HG03196 (cell line): ENCODE measurements at regions not wholly inside any gene's neighbourhood (a gene's known extent, or its start where the extent isn't known, plus 50 kb on each side); places are given as distances from the start of the nearest gene placed in this dataset.

Source experiments
- ATAC-seq: cut with Tn5 transposase; IDR thresholded peaks from one replicate; pipeline ENCODE4 v1.9.1; 2021; ENCODE audit not compliant: unreplicated experiment

DNA sequence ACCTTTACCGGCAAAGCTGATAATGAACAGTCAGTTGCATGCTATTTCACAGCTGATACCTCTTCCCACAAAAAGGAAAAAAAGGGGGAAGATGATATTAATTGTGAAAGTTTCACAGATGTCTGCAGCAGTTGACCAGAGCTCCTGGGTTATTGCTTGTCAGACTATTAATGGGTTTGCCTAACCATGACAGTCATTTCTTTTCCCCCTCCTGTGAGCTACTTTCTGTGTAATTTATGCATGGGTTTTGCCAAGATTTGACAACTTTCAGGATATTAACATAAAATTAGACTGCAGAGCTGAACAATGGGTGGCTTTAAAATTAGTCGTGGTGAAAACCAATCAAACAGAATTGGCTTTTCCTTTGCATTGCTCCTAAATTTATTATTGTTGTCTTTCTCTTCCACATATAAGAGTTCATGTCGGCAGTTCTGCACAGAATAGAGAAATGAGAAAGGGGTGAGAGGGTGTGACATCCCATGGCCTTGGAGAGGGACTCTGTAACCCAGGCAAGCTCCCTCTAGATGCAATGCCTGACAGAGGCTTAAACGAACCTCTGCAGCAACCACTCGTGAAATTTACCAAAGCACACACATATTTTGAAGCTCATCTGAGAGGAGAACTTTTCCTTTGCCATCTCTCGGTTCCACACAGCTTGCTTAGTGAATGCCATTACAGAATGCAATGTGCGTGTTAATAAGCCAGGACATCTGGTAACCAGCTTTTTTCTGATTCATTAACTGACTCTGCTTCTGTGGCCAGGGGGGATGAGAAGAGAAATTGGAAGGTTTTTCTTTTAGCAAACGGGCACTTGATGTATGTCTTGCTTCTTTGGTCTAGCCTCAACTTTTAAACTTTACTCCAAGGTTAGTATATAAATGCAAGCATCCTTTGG lies 82.2 kb upstream of the ITGA4 start:
- peak; percentile 53 for ATAC-seq

GRCh38 chr2:181376442-181376841 lies 80.7 kb upstream of the ITGA4 start:
- no peak for ATAC-seq

DNA sequence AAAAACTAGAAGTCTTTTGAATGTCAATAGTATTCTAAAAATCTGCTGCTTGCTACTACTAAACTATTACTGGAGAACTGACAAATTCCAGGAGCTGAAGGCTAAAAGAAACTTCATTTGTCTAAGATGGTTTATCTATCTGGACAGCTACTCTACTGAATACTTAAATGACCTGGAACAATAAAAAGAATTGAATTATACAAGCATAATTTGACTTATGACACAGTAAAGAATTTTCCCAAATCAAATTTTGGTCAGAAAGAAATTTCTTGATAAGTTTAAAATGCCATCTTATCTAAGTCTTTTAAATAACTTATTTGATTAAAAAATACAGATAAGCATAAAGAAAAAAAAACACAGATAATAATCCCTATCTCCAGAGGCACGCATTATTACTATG lies 80.2 kb upstream of the ITGA4 start:
- ATAC-seq = no peak

GRCh38 chr2:181378491-181378890 lies 78.7 kb upstream of the ITGA4 start:
- ATAC-seq = no peak

GRCh38 chr2:181380581-181380980 lies 76.6 kb upstream of the ITGA4 start:
- ATAC-seq = no peak

DNA sequence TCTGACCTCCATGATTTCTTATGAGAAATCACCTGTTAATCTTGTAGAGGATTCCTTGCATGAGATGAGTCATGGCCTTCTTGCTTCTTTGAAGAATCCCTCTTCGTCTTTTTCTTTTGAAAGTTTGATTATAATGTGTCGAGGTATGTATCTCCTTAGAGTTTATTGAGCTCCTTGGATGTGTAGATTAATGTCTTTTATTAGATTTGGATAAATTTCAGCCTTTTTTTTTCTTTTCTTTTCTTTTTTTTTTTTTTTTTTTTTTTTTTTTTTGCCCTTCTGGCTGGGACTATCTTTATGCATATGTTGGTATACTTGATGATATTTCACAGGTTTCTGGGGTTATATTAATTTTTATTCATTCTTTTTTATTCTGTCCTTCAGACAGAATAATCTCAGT lies 72.3 kb upstream of the ITGA4 start:
- no peak for ATAC-seq

- no peak for ATAC-seq
Observed at GRCh38 chr2:181389524-181389923, 67.7 kb upstream of the ITGA4 start.

DNA sequence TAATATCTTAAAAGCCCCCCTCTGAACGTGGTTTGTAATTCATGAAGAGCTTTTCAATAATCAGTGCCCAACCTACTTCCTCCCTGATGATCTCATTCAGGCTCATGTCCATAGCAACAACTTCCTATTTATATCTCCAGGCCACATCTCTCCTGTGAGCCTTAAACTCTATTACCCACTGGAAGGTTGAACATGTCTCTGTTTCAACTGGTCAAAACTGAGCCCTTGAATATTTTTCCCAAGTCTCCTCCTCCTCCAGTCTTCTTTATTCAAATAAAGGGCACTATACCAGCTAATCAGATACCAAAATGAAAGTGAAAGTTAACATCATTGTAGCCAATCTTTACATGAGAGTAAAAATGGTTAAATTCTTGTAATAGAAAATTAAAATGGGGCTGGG lies 63.7 kb upstream of the ITGA4 start:
- ATAC-seq = no peak

- no peak for ATAC-seq
Observed at GRCh38 chr2:181394741-181395437, 62.3 kb upstream of the ITGA4 start.

DNA sequence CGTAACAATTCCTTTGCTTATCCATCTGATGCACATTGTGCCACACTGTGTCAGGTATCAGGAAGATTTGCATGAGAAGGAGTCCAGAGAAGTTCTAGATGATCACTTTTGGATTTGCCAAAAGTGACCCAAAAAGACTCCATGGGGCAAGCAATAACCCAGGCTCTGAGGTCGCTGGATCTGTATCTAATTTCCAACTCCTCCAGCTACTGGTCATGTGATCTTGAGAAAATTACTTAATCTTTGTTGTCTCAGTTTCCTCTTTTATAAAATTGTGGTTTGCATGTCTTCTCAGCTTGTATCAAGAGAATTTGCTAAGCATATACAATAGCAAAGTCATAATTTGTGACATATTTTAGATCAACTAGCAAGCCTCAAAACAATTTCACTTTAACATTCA lies 61.3 kb upstream of the ITGA4 start:
- ATAC-seq = no peak

- no peak for ATAC-seq
Observed at GRCh38 chr2:181396256-181397123, 60.7 kb upstream of the ITGA4 start.

DNA sequence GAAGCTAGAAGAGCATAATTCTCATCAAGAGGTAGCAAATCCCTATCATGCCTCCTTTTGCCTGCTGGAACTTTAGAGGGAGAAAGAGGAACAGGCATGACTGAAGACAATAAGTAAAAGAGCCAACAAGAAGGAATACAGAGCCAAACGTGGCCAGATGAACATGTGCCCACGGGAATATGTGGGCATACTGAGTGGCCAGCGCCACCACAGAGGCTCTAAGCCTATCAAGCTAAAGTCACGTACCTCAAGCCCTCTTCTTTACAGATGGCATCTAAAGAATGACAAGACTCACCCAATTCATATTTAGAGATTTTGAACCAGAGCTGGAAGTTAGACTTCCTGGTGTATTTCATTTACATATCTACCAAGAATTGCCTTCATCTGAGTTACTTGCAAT lies 59.9 kb upstream of the ITGA4 start:
- no peak for ATAC-seq

- no peak for ATAC-seq
Observed at GRCh38 chr2:181398000-181398399, 59.2 kb upstream of the ITGA4 start.

DNA sequence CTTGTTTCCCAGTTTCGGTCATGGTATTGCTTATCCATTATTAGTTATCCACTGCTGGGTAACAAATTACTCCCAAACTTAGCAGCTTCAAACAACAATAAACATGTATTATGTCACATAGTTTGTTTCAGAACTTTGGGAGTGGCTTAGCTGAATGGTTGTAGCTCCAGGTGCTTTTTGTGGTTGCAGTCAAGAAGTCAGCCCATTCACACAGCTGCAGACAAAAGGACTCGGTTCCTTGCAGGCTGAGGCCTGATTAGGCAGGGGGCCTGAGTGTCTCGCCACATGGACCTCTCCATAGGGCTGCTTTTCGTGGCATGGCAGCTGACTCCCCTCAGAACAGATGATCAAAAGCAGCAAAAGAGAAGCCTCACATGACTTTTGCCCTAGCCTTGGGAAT lies 58.2 kb upstream of the ITGA4 start:
- ATAC-seq = no peak

GRCh38 chr2:181404472-181404871 lies 52.7 kb upstream of the ITGA4 start:
- ATAC-seq = no peak

GRCh38 chr2:181407171-181407570 lies 50.0 kb upstream of the ITGA4 start:
- no peak for ATAC-seq
